GM21367 (cell line): ENCODE measurements at regions not wholly inside any gene's neighbourhood (a gene's known extent, or its start where the extent isn't known, plus 50 kb on each side); places are given as distances from the start of the nearest gene placed in this dataset.
"Not testable (repeated sequence)": the region's sequence is repeated elsewhere in the genome, so short reads cannot be mapped to it uniquely, and the experiment has no call there.

ENCODE experiments used
- ATAC-seq: cut with Tn5 transposase; IDR thresholded peaks from one replicate; pipeline ENCODE4 v1.9.1; 2021; ENCODE audit not compliant: unreplicated experiment

GRCh38 chr5:166712447-166713185, 1578.8 kb upstream of the WWC1 start:
- ATAC-seq, result no peak

GRCh38 chr5:166713295-166713694, 1578.2 kb upstream of the WWC1 start:
- ATAC-seq, result no peak

- ATAC-seq, result no peak
Observed at GRCh38 chr5:166716856-166717492, 1574.5 kb upstream of the WWC1 start.

GRCh38 chr5:166719991-166720390, 1571.5 kb upstream of the WWC1 start:
- ATAC-seq, result no peak

GRCh38 chr5:166722939-166723338, 1568.5 kb upstream of the WWC1 start:
- no peak for ATAC-seq

- ATAC-seq, result no peak
Observed at GRCh38 chr5:166724284-166724683, 1567.2 kb upstream of the WWC1 start.

GRCh38 chr5:166725593-166725992, 1565.9 kb upstream of the WWC1 start:
- no peak for ATAC-seq

- no peak for ATAC-seq
Observed at GRCh38 chr5:166726406-166726805, 1565.0 kb upstream of the WWC1 start.

GRCh38 chr5:166742951-166743350, 1548.5 kb upstream of the WWC1 start:
- ATAC-seq, result not testable (repeated sequence)

GRCh38 chr5:166746506-166746905, 1544.9 kb upstream of the WWC1 start:
- no peak for ATAC-seq

GRCh38 chr5:166750376-166750775, 1541.1 kb upstream of the WWC1 start:
- no peak for ATAC-seq

GRCh38 chr5:166758151-166758550, 1533.3 kb upstream of the WWC1 start:
- ATAC-seq, result no peak

GRCh38 chr5:166767858-166768257, 1523.6 kb upstream of the WWC1 start:
- no peak for ATAC-seq

- ATAC-seq, result no peak
Observed at GRCh38 chr5:166768536-166768935, 1522.9 kb upstream of the WWC1 start.

GRCh38 chr5:166772770-166773169, 1518.7 kb upstream of the WWC1 start:
- ATAC-seq, result no peak

- ATAC-seq, result no peak
Observed at GRCh38 chr5:166781737-166782136, 1509.7 kb upstream of the WWC1 start.

- no peak for ATAC-seq
Observed at GRCh38 chr5:166784545-166785078, 1506.8 kb upstream of the WWC1 start.

- no peak for ATAC-seq
Observed at GRCh38 chr5:166786178-166786577, 1505.3 kb upstream of the WWC1 start.

GRCh38 chr5:166786889-166787288, 1504.6 kb upstream of the WWC1 start:
- ATAC-seq, result no peak

GRCh38 chr5:166788050-166788449, 1503.4 kb upstream of the WWC1 start:
- ATAC-seq, result no peak

- ATAC-seq, result no peak
Observed at GRCh38 chr5:166795756-166796155, 1495.7 kb upstream of the WWC1 start.

GRCh38 chr5:166803058-166803457, 1488.4 kb upstream of the WWC1 start:
- ATAC-seq, result no peak
